ENCODE measurements at regions not wholly inside any gene's neighbourhood (a gene's known extent, or its start where the extent isn't known, plus 50 kb on each side); places are given as distances from the start of the nearest gene placed in this dataset.

- no peak for DNase-seq (ENCODE audit: insufficient read length, low spot score)
- no peak for TF ChIP-seq CTCF (IDR thresholded peaks at IDR 0.05; ENCODE audit: insufficient read depth, missing control alignments)
- FAIRE-seq: no peak
These were observed 218.5 kb upstream of the CDH12 start for GRCh38 chr5:23071682-23072081.

GRCh38 chr5:23064710-23065109 is 211.6 kb upstream of the CDH12 start:
- TF ChIP-seq CTCF (IDR thresholded peaks at IDR 0.05; ENCODE audit: insufficient read depth, missing control alignments): no peak
- FAIRE-seq (no peak), DNase-seq (ENCODE audit: insufficient read length, low spot score) (no peak)

GRCh38 chr5:23053846-23054245 is 200.7 kb upstream of the CDH12 start:
- no peak for FAIRE-seq
- TF ChIP-seq CTCF (IDR thresholded peaks at IDR 0.05; ENCODE audit: insufficient read depth, missing control alignments): no peak

GRCh38 chr5:23042226-23042625 is 189.1 kb upstream of the CDH12 start:
- TF ChIP-seq CTCF (IDR thresholded peaks at IDR 0.05; ENCODE audit: insufficient read depth, missing control alignments): no peak
- DNase-seq (ENCODE audit: insufficient read length, low spot score): no peak
- no peak for FAIRE-seq

More at GRCh38 chr5:23053846-23054245, 200.7 kb upstream of the CDH12 start:
- DNase-seq (ENCODE audit: insufficient read length, low spot score): no peak

GRCh38 chr5:23035555-23036090 is 182.5 kb upstream of the CDH12 start:
- no peak for FAIRE-seq
- no peak for DNase-seq (ENCODE audit: insufficient read length, low spot score)
- TF ChIP-seq CTCF (IDR thresholded peaks at IDR 0.05; ENCODE audit: insufficient read depth, missing control alignments): no peak

GRCh38 chr5:23033864-23034263 is 180.7 kb upstream of the CDH12 start:
- DNase-seq (ENCODE audit: insufficient read length, low spot score) (no peak), FAIRE-seq (no peak)
- no peak for TF ChIP-seq CTCF (IDR thresholded peaks at IDR 0.05; ENCODE audit: insufficient read depth, missing control alignments)

GRCh38 chr5:23029290-23029689 is 176.1 kb upstream of the CDH12 start:
- DNase-seq (ENCODE audit: insufficient read length, low spot score) (no peak), FAIRE-seq (no peak)
- no peak for TF ChIP-seq CTCF (IDR thresholded peaks at IDR 0.05; ENCODE audit: insufficient read depth, missing control alignments)

All from D721Med (cell line).